Stimulated activated naive CD8-positive, alpha-beta T cell treated with anti-CD3 and anti-CD28 coated beads, Interleukin-15, amount 100 ng/mL, for 72 hours (primary cell): ENCODE measurements at regions not wholly inside any gene's neighbourhood (a gene's known extent, or its start where the extent isn't known, plus 50 kb on each side); places are given as distances from the start of the nearest gene placed in this dataset.
A peak's percentile ranks its signal among the peaks of the same experiment; 100 is the strongest.

ENCODE experiments used
- ATAC-seq: fragments of 150-1000 bp; cut with Tn5 transposase; 2 replicates; pipeline ENCODE4 v1.10.0; 2021; ENCODE audit warnings: mild to moderate bottlenecking, moderate library complexity
- DNase-seq, 2 donors: peaks; one replicate each; pipeline ENCODE4 v3.0.0; 2021 to 2022
- H3K27ac Mint-ChIP-seq, 2 donors: one replicate each; pipeline ENCODE4 v1.8.0; 2022; ENCODE audit warnings: mild to moderate bottlenecking in 2 of 2, mixed read lengths in 2 of 2, moderate library complexity in 2 of 2
- H3K27me3 Mint-ChIP-seq: one replicate; pipeline ENCODE4 v1.8.0; 2022; ENCODE audit warnings: mixed read lengths
- H3K4me1 Mint-ChIP-seq: one replicate; pipeline ENCODE4 v1.8.0; 2022; ENCODE audit warnings: mild to moderate bottlenecking, mixed read lengths
- H3K4me3 Mint-ChIP-seq, 2 donors: one replicate each; pipeline ENCODE4 v1.8.0; 2022; ENCODE audit warnings: mild to moderate bottlenecking in 2 of 2, mixed read lengths in 2 of 2, moderate library complexity in 1 of 2
- H3K9me3 Mint-ChIP-seq, 2 donors: one replicate each; pipeline ENCODE4 v1.8.0; 2022; ENCODE audit warnings: mixed read lengths in 2 of 2

DNA sequence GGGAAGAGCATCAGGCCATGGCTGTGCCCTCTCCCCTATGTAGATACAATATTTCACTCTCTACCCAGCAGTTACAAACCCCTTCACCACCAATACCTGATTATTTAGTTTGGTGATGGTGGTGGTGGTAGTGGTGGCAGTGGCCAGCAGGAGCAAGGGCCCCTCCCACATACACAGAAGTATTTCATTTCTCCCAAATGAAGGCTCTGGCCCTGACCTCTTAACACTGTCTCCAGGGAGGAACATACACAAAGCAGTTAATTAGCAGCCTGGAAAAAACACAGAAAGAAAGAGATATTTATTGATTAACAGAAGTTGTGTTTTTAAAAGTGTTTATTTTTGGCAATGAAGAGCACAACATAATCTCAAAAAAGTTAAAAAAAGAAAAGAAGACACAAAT is 212.7 kb upstream of the SAMSN1 start:
- Mint-ChIP-seq H3K4me1 (peaks cover 9% of the 10 kb centered on the region), H3K27me3 (no peaks in the 10 kb centered on the region), H3K27ac (peak overlapping the region in 1 of 2 donors; percentile 56), H3K4me3 (no peak overlapping the region), H3K9me3 (peaks cover 0 to 7% of the 10 kb centered on the region in 2 donors)
- DNase-seq = no peak
- ATAC-seq = no peak

DNA sequence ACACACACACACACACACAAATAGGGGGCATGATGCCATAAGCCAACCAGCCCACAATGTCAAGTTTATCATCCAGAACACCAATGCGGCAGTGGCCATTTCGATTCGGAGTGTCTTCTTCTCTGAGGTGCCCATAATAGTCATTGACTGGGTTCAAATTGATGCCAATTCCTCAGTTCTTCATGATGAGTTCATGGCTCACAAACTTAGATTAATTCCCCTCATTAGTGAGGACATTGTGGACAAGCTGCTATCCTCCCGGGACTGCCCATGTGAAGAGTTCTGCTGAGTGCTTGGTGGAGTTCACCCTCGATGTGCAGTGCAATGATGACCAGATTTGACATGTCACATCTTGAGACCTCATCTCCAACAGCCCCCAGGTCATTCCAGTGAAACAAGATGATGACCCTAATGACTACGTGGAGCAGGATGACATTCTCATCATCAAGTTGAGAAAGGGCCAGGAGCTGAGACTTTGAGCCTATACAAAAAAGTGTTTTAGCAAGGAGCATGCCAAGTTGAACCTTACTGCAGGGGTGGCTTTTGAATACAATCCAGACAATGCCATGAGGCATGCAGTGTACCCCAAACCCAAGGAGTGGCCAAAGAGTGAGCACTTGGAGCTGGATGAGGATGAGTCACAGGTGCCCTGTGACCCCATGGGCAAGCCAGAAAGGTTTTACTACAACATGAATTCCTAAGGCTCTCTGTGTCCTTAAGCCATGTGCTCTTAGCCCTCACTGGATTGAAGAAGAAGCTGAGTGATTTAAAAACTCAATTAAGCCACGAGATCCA is 211.6 kb upstream of the SAMSN1 start:
- Mint-ChIP-seq H3K9me3 (peaks cover 0 to 7% of the 10 kb centered on the region in 2 donors), H3K4me1 (peaks cover 17% of the 10 kb centered on the region), H3K4me3 (no peak overlapping the region), H3K27ac (no peak overlapping the region), H3K27me3 (no peaks in the 10 kb centered on the region)
- DNase-seq (no peak), ATAC-seq (no peak)

DNA sequence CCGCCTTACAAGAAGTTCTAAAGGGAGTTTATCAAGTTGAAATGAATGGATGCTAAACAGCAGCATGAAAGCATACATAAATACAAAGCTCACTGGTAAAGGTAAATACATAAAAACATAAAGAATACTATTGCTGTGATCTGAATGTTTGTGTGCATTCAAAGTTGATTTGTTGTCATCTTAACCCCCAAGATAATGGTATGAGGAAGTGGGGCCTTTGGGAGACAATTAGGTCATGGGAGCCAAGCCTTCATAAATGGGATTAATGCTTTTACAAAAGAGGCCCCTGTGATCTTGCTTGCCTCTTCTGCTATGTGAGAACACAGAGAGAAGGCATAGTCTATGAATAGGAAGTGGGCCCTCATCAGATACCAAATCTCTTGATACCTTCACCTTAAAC is 209.0 kb upstream of the SAMSN1 start:
- no peak for DNase-seq
- peaks cover 2% of the 10 kb centered on the region for H3K27me3 Mint-ChIP-seq
- H3K4me3 Mint-ChIP-seq = no peak overlapping the region
- no peak for ATAC-seq
- peaks cover 3 to 7% of the 10 kb centered on the region in 2 donors for H3K9me3 Mint-ChIP-seq
- H3K4me1 Mint-ChIP-seq = peaks cover 17% of the 10 kb centered on the region
- no peak overlapping the region for H3K27ac Mint-ChIP-seq

DNA sequence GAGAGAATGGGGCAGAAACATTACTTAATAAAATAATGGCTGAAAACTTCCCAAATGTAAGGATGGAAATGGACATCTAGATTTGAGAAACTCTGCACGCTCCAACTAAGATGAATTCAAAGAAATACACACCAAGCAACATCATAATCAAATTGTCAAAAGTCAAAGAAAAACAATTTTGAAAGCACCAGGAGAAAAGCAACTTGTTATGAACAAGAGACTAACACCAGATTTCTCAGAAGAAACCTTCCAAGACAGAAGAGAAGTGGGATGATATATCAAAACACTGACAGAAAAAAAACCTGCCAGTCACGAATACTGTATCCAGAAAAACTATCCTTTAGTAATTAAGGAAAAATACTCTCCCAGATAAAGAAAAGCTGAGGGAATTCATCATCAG is 208.6 kb upstream of the SAMSN1 start:
- peaks cover 6% of the 10 kb centered on the region for H3K27me3 Mint-ChIP-seq
- no peak for DNase-seq

DNA sequence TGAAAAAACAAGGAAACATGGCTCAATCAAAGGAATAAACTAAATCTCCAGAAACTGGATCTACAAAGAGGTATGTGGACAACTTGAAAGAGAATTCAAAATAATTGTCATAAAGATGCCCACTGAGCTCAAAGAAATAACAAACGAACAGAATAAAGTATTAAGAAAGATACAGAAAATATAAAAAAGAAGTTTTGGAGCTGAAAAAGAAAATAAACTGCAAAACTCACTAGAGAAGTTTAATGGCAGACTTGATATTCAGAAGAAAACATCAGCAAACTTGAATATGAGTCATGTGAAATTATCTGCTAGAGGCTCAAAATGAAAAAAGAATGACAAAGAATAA is 208.1 kb upstream of the SAMSN1 start:
- H3K27me3 Mint-ChIP-seq = peaks cover 10% of the 10 kb centered on the region
- H3K27ac Mint-ChIP-seq = no peak overlapping the region
- peaks cover 3 to 7% of the 10 kb centered on the region in 2 donors for H3K9me3 Mint-ChIP-seq
- peaks cover 17% of the 10 kb centered on the region for H3K4me1 Mint-ChIP-seq
- DNase-seq (no peak), ATAC-seq (no peak)
- no peak overlapping the region for H3K4me3 Mint-ChIP-seq

More for the DNA sequence above, 208.6 kb upstream of the SAMSN1 start:
- ATAC-seq = no peak
- Mint-ChIP-seq H3K9me3 (peaks cover 3 to 7% of the 10 kb centered on the region in 2 donors), H3K27ac (no peak overlapping the region), H3K4me1 (peaks cover 17% of the 10 kb centered on the region), H3K4me3 (no peak overlapping the region)

DNA sequence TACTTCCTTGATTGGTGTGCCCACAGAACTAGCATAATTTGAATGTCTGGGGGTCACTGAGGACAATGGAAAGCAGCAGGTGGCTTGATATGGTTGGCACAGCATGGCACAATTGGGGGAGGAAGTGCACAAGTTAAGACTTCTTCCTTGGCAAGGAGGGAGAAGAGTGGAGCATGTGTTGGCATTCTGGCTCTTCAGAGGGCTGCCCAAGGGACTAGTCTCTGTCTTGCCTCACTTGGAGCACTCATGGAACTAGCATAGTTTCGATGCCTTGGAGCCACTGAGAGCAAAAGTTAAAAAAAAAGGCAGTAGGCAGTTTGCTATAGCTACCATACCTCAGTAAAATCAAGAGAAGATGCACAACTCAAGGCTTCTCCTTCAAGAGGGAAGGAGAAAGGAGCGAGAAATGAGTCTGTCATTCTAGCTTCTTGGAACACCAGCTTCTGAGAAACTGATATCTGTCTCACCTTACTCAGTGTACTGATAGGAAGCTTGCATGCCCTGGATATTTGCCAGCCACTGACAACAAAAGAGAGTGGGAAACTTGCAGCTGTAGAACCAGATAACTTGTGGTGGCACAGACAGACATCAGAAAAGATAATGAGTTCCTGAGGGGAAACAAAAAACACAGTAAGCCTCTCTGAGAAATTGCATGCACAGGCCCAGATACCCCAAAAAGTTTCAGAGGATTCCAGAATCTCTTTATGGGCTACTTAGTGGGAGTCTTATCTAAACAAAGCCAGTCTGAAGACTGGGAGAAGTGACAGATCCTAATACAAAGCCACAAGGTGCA is 207.5 kb upstream of the SAMSN1 start:
- no peak overlapping the region for H3K27ac Mint-ChIP-seq
- ATAC-seq = peak; percentile 37

DNA sequence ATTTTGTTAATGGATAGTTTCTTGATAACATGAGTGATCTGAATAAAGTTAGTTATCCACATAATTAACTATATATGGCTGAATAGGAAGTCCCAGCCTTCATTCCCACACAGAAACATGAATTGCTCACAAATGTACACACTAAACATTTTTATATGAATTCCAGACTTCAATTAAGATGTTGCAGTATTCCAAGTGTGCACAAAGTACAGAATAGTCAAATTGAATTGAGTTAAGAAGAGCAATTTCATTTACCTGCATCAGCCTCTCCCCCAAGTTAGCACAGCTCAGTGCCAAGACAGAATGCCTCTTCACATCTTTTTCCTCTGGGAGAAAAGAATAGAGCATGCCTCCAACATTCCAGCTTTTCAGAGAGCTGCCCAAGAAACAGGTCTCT is 207.0 kb upstream of the SAMSN1 start:
- DNase-seq = no peak
- no peak for ATAC-seq
- H3K9me3 Mint-ChIP-seq = peaks cover 0 to 3% of the 10 kb centered on the region in 2 donors
- H3K27ac Mint-ChIP-seq = no peak overlapping the region
- peaks cover 18% of the 10 kb centered on the region for H3K27me3 Mint-ChIP-seq
- H3K4me1 Mint-ChIP-seq = peaks cover 17% of the 10 kb centered on the region
- H3K4me3 Mint-ChIP-seq = no peak overlapping the region

More for the DNA sequence above, 207.5 kb upstream of the SAMSN1 start:
- Mint-ChIP-seq H3K27me3 (peaks cover 15% of the 10 kb centered on the region), H3K4me3 (peak overlapping the region in 1 of 2 donors; percentile 13), H3K9me3 (peaks cover 1 to 3% of the 10 kb centered on the region in 2 donors), H3K4me1 (peaks cover 17% of the 10 kb centered on the region)
- no peak for DNase-seq

DNA sequence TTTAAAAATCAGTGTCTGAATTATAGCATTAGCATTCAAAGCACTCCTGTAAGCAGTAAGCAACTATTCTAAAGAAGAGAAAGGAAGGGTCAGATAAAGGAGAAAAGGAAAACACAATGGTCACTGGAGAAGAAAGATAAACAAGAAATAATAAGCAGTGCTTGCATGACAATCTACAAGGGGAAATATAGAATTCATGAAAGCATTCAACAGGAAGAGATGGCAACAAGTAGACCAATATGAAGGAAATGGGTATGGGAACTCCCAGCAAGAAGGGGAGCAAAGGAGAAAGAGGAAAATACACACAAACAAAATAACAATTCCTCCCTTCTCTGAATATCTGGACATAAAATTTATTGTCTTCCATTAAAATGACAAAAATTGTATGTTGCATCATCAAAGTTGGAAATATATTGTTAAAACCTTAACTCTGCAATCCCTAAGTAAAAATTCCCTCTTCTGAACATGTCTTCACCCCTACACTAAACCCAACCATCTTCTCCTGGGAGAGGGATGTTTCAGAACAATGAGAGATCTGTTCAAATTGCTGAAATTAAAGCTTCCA is 206.3 kb upstream of the SAMSN1 start:
- no peak for ATAC-seq
- H3K27ac Mint-ChIP-seq = no peak overlapping the region

DNA sequence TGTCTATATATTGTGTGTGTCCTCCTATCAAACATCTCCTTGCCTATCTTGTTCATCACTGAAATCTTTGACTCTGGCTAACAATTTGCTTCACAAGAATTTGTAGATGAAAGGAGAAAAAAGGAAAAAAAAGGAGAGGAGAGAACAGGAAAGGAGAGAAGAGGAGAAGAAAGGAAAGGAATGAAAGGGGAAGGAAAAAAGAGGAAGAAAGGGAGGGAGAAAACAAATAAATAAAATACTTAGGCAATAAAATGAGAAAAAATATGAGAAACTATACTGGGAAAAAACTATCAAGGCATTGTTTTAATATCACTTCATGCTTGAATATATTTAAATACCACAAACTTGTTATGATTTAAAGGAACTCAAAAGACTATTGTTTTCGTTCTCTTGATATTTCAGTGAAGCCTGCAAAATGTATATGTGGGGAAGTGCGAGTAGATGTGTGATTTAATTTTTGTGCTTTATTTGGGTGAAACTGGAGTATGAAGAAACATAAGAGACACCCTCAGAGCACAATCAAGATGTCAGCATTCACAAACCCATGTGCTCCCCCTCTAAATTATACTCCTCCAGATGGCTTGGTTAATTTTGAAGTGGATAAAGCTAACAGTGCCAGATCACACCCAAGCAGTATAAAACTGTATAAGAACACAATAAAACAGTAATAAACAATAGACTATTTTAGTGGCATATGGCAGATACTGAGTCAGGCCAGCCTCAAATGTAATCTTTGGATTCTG is 205.7 kb upstream of the SAMSN1 start:
- Mint-ChIP-seq H3K27ac (no peak overlapping the region), H3K27me3 (peaks cover 18% of the 10 kb centered on the region), H3K9me3 (peaks cover 0 to 3% of the 10 kb centered on the region in 2 donors), H3K4me1 (peaks cover 17% of the 10 kb centered on the region), H3K4me3 (no peak overlapping the region)
- no peak for ATAC-seq
- no peak for DNase-seq

More for the DNA sequence above, 206.3 kb upstream of the SAMSN1 start:
- no peak for DNase-seq
- Mint-ChIP-seq H3K27me3 (peaks cover 18% of the 10 kb centered on the region), H3K9me3 (peaks cover 0 to 3% of the 10 kb centered on the region in 2 donors), H3K4me3 (no peak overlapping the region), H3K4me1 (peaks cover 17% of the 10 kb centered on the region)

DNA sequence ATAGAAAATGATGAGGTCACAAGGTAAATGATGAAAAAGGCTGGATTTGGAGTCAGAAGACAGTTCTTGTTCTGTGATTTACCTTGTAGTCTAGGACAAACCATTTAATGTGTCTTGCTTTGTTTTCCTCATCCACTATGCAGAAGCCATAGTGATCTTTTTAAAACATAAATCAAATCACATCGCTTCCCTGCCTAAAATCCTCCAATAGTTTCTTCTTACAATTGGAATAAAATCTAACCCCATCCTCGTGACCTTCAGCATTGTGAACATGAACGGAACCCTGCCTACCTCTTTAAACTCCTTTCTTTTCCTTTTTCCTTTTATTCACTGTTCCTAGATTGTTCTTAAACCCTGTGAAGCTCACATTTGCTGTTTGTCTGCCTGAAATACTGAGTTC is 204.9 kb upstream of the SAMSN1 start:
- H3K4me1 Mint-ChIP-seq = peaks cover 17% of the 10 kb centered on the region
- no peak overlapping the region for H3K27ac Mint-ChIP-seq
- no peak for DNase-seq
- H3K27me3 Mint-ChIP-seq = peaks cover 18% of the 10 kb centered on the region
- no peak overlapping the region for H3K4me3 Mint-ChIP-seq
- ATAC-seq = no peak
- H3K9me3 Mint-ChIP-seq = peaks cover 0 to 3% of the 10 kb centered on the region in 2 donors

DNA sequence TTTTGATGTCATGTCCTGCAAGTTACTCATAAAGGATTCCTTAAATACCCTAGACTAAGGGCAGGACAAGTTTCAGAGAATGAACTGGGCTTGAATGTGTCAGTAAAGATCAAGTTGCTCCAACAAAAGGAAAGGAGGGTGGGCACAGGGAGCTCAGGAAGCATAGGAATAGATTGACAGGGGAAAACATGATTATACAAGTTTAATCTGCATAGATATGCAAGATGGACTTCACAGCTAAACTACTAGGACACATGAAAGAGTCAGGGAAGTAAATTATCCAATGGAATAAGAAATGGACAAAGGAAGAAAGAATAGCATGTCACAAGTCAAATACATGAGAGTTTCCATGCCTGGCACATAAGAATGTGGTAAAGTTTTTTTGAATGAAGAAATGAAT is 203.9 kb upstream of the SAMSN1 start:
- Mint-ChIP-seq H3K27ac (no peak overlapping the region), H3K4me1 (peaks cover 17% of the 10 kb centered on the region), H3K27me3 (peaks cover 18% of the 10 kb centered on the region), H3K4me3 (no peak overlapping the region), H3K9me3 (peaks cover 0 to 3% of the 10 kb centered on the region in 2 donors)
- ATAC-seq (no peak), DNase-seq (no peak)

DNA sequence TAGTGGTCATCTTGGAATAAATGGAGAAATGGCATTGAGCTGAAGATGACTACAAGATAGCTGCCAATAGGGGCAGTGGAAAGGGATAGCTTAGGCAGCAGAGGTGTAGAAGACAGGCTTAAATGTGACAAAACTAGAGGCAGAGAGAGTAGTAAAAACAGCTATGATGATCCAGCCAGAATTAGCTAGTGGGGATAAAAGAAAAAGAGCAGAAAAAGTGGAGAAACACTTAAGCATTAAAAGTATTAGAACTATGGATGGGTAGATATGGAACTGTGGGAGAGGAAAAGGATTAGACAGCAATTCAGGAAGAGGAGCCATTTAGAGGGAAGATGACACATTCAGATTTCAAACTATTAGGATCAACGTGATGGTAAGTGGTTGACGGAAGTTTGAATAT is 202.5 kb upstream of the SAMSN1 start:
- peaks cover 6% of the 10 kb centered on the region for H3K4me1 Mint-ChIP-seq
- ATAC-seq = no peak
- H3K27me3 Mint-ChIP-seq = peaks cover 18% of the 10 kb centered on the region
- no peak for DNase-seq
- peaks cover 4 to 11% of the 10 kb centered on the region in 2 donors for H3K9me3 Mint-ChIP-seq
- H3K4me3 Mint-ChIP-seq = no peak overlapping the region
- no peak overlapping the region for H3K27ac Mint-ChIP-seq

DNA sequence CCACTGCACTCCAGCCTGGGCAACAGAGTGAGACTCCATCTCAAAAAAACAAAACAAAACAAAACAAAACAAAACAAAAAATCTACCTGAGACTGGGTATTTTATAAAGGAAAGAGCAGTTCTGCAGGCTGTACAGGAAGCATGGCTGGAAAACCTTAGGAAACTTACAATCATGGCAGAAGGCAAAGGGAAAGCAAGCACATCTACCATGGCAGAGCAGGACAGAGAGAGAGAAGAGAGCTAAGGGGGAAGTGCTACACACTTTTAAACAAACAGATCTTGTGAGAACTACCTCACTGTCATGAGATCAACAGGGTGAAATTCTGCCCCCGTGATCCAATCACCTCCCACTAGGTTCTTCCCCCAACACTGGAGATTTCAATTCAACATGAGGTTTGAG is 198.3 kb upstream of the SAMSN1 start:
- Mint-ChIP-seq H3K4me1 (no peaks in the 10 kb centered on the region), H3K4me3 (no peak overlapping the region), H3K27ac (no peak overlapping the region), H3K27me3 (peaks cover 9% of the 10 kb centered on the region), H3K9me3 (peaks cover 8 to 11% of the 10 kb centered on the region in 2 donors)
- no peak for ATAC-seq
- DNase-seq = no peak

DNA sequence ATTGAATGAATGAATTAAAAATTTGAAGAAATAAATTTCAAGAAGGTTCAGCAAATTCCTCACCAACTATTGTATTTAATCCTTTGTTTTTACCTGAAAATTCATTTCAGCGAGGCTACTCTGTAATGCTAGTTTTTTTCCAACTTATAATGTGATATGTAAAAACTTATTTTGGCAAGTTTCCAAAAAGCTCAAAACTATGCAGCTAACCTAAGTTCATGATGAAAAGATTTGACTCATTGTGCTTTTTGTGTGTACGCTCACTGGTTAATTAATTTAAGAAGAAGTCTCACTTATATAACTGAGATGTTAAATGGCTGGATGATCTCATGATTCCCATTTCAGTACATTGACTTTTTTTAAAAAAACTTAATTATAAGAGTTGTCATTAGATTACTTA is 196.0 kb upstream of the SAMSN1 start:
- DNase-seq (no peak), ATAC-seq (no peak)
- Mint-ChIP-seq H3K27me3 (no peaks in the 10 kb centered on the region), H3K4me1 (peaks cover 9% of the 10 kb centered on the region), H3K27ac (no peak overlapping the region), H3K9me3 (peaks cover 8 to 11% of the 10 kb centered on the region in 2 donors), H3K4me3 (no peak overlapping the region)

DNA sequence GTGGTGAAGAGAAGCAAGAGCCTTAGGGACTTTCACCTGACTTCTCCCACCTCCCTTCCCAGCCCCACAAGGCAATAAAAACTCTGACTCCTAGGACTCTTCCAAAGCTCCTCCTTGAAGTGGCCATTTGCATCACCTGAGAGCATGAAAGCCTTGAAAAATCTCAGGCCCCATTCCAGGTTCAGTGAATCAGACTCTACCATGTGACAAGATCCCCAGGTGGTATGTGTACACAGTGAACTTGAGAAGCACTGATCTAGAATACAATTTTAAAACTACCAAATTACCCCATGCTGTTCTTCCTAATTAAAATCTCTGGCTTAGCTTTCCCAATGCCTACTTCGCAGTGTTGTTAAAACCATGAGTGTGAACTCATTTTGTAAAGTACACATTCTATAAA is 195.1 kb upstream of the SAMSN1 start:
- H3K27ac Mint-ChIP-seq = no peak overlapping the region
- no peak for DNase-seq
- H3K4me3 Mint-ChIP-seq = no peak overlapping the region
- H3K27me3 Mint-ChIP-seq = no peaks in the 10 kb centered on the region
- peaks cover 18% of the 10 kb centered on the region for H3K4me1 Mint-ChIP-seq
- ATAC-seq = no peak
- peaks cover 8 to 11% of the 10 kb centered on the region in 2 donors for H3K9me3 Mint-ChIP-seq
